Calu3 (cell line): ENCODE measurements at regions not wholly inside any gene's neighbourhood (a gene's known extent, or its start where the extent isn't known, plus 50 kb on each side); places are given as distances from the start of the nearest gene placed in this dataset.

Experiments used
- BruUV-seq: library from RNA; stranded (reverse); fragments of 400-500 nt; replicated peaks from 2 replicates; lab custom pipeline; 2021; lab: Mats Ljungman, UMichigan
- CTCF ChIA-PET: fragments of 300-600 bp; sonication (Branson Sonifier 250); formaldehyde crosslinking; loops from one replicate; lab custom pipeline; 2022; ENCODE audit warnings: antibody characterized with exemption; lab: Charles Lee
- DNase-seq: peaks from one replicate; pipeline ENCODE4 v3.0.0; 2022
- H3K27ac Mint-ChIP-seq: one replicate; pipeline ENCODE4 v1.8.0; 2022; ENCODE audit warnings: mixed read lengths; ENCODE audit not compliant: unreplicated experiment
- H3K27me3 Mint-ChIP-seq: one replicate; pipeline ENCODE4 v1.8.0; 2022; ENCODE audit warnings: mixed read lengths; ENCODE audit not compliant: unreplicated experiment
- H3K36me3 Mint-ChIP-seq: one replicate; pipeline ENCODE4 v1.8.0; 2022; ENCODE audit warnings: mild to moderate bottlenecking, moderate library complexity, mixed read lengths; ENCODE audit not compliant: insufficient read depth, unreplicated experiment
- H3K4me1 Mint-ChIP-seq: one replicate; pipeline ENCODE4 v1.8.0; 2022; ENCODE audit warnings: mild to moderate bottlenecking, low read depth, mixed read lengths; ENCODE audit not compliant: unreplicated experiment
- H3K4me3 Mint-ChIP-seq: one replicate; pipeline ENCODE4 v1.8.0; 2022; ENCODE audit warnings: mild to moderate bottlenecking, low read depth, moderate library complexity, mixed read lengths; ENCODE audit not compliant: unreplicated experiment
- H3K9me3 Mint-ChIP-seq: one replicate; pipeline ENCODE4 v1.8.0; 2022; ENCODE audit warnings: low read depth, mixed read lengths; ENCODE audit not compliant: unreplicated experiment
- intact Hi-C: fragments of 100-400 bp; cut with micrococcal nuclease; formaldehyde crosslinking; loops from one replicate; pipeline ENCODE4 v1.10.0; 2022; ENCODE audit not compliant: unreplicated experiment
- TF ChIP-seq, protein P1 (sequence below): fragments of 200-600 bp; IDR thresholded peaks from one replicate; pipeline ENCODE4 v1.8.0; 2022; ENCODE audit warnings: antibody characterized with exemption; ENCODE audit not compliant: unreplicated experiment

DNA sequence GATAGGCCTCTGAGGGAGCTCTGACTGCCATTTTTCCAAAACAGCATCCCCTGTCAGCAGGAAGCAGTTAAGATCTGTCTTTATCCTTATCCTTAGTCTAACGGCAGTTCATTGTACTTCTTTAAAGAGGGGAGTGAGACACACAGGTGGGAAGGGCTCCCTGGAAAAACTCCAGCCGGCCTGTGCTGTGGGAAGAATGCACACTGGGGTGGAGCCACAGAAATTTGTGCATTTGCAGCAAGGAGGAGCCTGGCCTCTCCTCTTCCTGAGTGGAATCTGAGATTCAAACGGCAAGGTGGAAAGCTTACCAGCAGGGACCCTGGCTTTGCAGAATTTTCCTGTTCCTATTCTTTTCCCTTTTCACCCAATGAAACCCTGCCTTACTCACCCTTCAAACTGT is 1209.4 kb downstream of the ROBO2 start:
- no peaks in the 10 kb centered on the region for H3K36me3 Mint-ChIP-seq
- CTCF ChIA-PET: no interaction called here
- intact Hi-C loops: no loop called here
- peaks cover 3% of the 10 kb centered on the region for H3K9me3 Mint-ChIP-seq
- H3K27ac Mint-ChIP-seq: no peak overlapping the region
- no peaks in the 10 kb centered on the region for H3K4me1 Mint-ChIP-seq
- TF ChIP-seq, protein P1, sequence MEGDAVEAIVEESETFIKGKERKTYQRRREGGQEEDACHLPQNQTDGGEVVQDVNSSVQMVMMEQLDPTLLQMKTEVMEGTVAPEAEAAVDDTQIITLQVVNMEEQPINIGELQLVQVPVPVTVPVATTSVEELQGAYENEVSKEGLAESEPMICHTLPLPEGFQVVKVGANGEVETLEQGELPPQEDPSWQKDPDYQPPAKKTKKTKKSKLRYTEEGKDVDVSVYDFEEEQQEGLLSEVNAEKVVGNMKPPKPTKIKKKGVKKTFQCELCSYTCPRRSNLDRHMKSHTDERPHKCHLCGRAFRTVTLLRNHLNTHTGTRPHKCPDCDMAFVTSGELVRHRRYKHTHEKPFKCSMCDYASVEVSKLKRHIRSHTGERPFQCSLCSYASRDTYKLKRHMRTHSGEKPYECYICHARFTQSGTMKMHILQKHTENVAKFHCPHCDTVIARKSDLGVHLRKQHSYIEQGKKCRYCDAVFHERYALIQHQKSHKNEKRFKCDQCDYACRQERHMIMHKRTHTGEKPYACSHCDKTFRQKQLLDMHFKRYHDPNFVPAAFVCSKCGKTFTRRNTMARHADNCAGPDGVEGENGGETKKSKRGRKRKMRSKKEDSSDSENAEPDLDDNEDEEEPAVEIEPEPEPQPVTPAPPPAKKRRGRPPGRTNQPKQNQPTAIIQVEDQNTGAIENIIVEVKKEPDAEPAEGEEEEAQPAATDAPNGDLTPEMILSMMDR: no peak
- H3K27me3 Mint-ChIP-seq: no peaks in the 10 kb centered on the region
- H3K4me3 Mint-ChIP-seq: no peak overlapping the region
- DNase-seq: no peak
- BruUV-seq: no TSS peak

DNA sequence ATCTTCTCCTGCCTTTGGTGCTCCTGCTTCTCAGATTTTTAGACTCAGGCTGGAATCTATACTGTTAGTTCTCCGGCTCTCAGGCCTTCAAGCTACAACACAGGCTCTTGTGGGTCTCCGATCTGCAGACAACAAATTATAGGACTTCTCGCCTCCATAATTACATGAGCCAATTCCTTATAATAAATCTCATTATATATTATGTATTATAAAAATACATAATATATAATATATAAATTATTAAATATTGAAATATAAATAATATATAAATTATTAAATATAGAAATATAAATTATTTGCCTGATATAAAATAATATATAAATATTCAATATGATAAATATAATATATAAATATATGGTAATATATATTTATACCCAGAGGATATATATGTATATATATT is 1214.0 kb downstream of the ROBO2 start:
- intact Hi-C loops: no loop called here
- H3K27me3 Mint-ChIP-seq: no peaks in the 10 kb centered on the region
- no peak overlapping the region for H3K4me3 Mint-ChIP-seq
- no peaks in the 10 kb centered on the region for H3K9me3 Mint-ChIP-seq
- peaks cover 17% of the 10 kb centered on the region for H3K4me1 Mint-ChIP-seq
- CTCF ChIA-PET: no interaction called here
- DNase-seq: no peak
- BruUV-seq: no TSS peak
- TF ChIP-seq, protein P1: no peak
- no peaks in the 10 kb centered on the region for H3K36me3 Mint-ChIP-seq
- H3K27ac Mint-ChIP-seq: no peak overlapping the region

GRCh38 chr3:78255403-78255802 is 1215.5 kb downstream of the ROBO2 start:
- Mint-ChIP-seq H3K27me3 (no peaks in the 10 kb centered on the region), H3K27ac (no peak overlapping the region), H3K4me1 (peaks cover 29% of the 10 kb centered on the region), H3K9me3 (no peaks in the 10 kb centered on the region), H3K4me3 (no peak overlapping the region), H3K36me3 (no peaks in the 10 kb centered on the region)
- TF ChIP-seq, protein P1: no peak
- no peak for DNase-seq
- intact Hi-C loops: no loop called here
- BruUV-seq: no TSS peak
- CTCF ChIA-PET: no interaction called here

DNA sequence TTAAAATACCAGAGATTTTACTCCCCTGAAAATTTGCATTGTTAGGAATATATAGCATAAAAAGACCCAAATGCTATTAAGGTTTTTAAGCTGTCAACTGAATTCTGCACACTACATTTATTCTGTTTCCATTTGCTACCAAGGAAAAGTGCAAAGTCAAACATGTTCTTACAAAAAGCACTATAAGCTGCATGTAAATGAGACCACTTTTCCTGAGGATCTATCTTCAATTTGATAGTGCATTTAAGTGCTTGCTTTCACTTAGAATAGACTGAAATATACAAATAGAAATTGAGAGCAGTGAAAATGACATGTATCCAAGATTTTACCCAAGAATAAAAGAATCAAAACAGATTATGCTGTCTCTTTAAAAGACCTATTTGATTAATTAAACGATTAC is 1216.2 kb downstream of the ROBO2 start:
- Mint-ChIP-seq H3K4me1 (peaks cover 35% of the 10 kb centered on the region), H3K27me3 (no peaks in the 10 kb centered on the region), H3K4me3 (no peak overlapping the region), H3K9me3 (no peaks in the 10 kb centered on the region), H3K36me3 (no peaks in the 10 kb centered on the region), H3K27ac (no peak overlapping the region)
- DNase-seq: no peak
- CTCF ChIA-PET: no interaction called here
- intact Hi-C loops: no loop called here
- TF ChIP-seq, protein P1: no peak
- no TSS peak for BruUV-seq
